HEK293 (cell line): ENCODE measurements at regions not wholly inside any gene's neighbourhood (a gene's known extent, or its start where the extent isn't known, plus 50 kb on each side); places are given as distances from the start of the nearest gene placed in this dataset.

Experiments
- CTCF ChIA-PET: fragments of 350-600 bp; formaldehyde crosslinking; extraction: SDS; loops from one replicate; lab custom pipeline; 2021; ENCODE audit warnings: antibody characterized with exemption; lab: Yijun Ruan, JAX
- POLR2A ChIA-PET: fragments of 300-600 bp; formaldehyde crosslinking; extraction: SDS; loops from one replicate; lab custom pipeline; 2020; ENCODE audit warnings: antibody characterized with exemption, inconsistent platforms; lab: Yijun Ruan, JAX
- H3K27ac ChIP-seq: fragments of 200-500 bp; sonication (Bioruptor generic); 2 replicates; pipeline ENCODE4 v1.5.1; 2014; ENCODE audit warnings: low read depth, low read length, control low read depth, inconsistent platforms; ENCODE audit errors: extremely low read depth
- H3K36me3 ChIP-seq, 2 experiments: fragments of 200-500 bp in 1 of 2; sonication (Bioruptor generic) in 1 of 2; 1 replicate in 1 of 2; 2 replicates in 1 of 2; pipeline ENCODE4 v1.5.1; 2014 to 2017; ENCODE audit warnings: inconsistent platforms in 2 of 2, low read length in 2 of 2; ENCODE audit not compliant: control insufficient read depth in 2 of 2, insufficient read depth in 1 of 2
- H3K4me1 ChIP-seq: fragments of 200-500 bp; sonication (Bioruptor generic); 2 replicates; pipeline ENCODE4 v1.5.1; 2014; ENCODE audit warnings: mild to moderate bottlenecking, low read length, inconsistent platforms; ENCODE audit not compliant: control insufficient read depth, insufficient read depth
- H3K4me3 ChIP-seq: 2 replicates; pipeline ENCODE4 v1.5.1; 2011; ENCODE audit warnings: low read depth, mild to moderate bottlenecking, control low read depth, low read length, moderate library complexity
- H3K9me3 ChIP-seq: fragments of 200-500 bp; sonication (Bioruptor generic); 2 replicates; pipeline ENCODE4 v1.5.1; 2014; ENCODE audit warnings: low read depth, low read length, inconsistent platforms; ENCODE audit not compliant: control insufficient read depth, insufficient read depth
- EGR2 ChIP-seq: fragments of 450-650 bp; formaldehyde crosslinking; IDR thresholded peaks from 2 replicates; pipeline ENCODE4 v1.5.1; 2016; ENCODE audit warnings: low read depth, missing biosample characterization, missing genetic modification characterization
- HOXC10 ChIP-seq: sonication (generic); formaldehyde crosslinking; IDR thresholded peaks from 2 replicates; pipeline ENCODE4 v1.8.1; 2023; ENCODE audit warnings: mild to moderate bottlenecking, missing genetic modification reagents
- OVOL3 ChIP-seq: fragments of 450-650 bp; formaldehyde crosslinking; IDR thresholded peaks from 2 replicates; pipeline ENCODE4 v1.5.1; 2016; ENCODE audit warnings: missing biosample characterization, missing genetic modification characterization
- SETDB1 ChIP-seq: IDR thresholded peaks from one replicate; pipeline ENCODE4 v1.6.1; 2017; ENCODE audit warnings: mild to moderate bottlenecking, low read length, moderate library complexity, mixed read lengths; ENCODE audit not compliant: insufficient read length
- SP2 ChIP-seq: fragments of 450-650 bp; formaldehyde crosslinking; IDR thresholded peaks from 2 replicates; pipeline ENCODE4 v1.5.1; 2016; ENCODE audit warnings: missing biosample characterization, missing genetic modification characterization
- YY1 ChIP-seq: fragments of 450-650 bp; formaldehyde crosslinking; IDR thresholded peaks from 2 replicates; pipeline ENCODE4 v1.5.1; 2018; ENCODE audit warnings: missing biosample characterization, missing genetic modification characterization
- ZNF311 ChIP-seq: fragments of 450-650 bp; formaldehyde crosslinking; IDR thresholded peaks from 2 replicates; pipeline ENCODE4 v1.5.1; 2017; ENCODE audit warnings: missing biosample characterization, missing genetic modification characterization, borderline replicate concordance
- ZNF335 ChIP-seq: fragments of 450-650 bp; formaldehyde crosslinking; conservative IDR thresholded peaks from 2 replicates; pipeline ENCODE4 v1.5.1; 2016; ENCODE audit warnings: missing biosample characterization, missing genetic modification characterization
- ZNF416 ChIP-seq: fragments of 450-650 bp; formaldehyde crosslinking; IDR thresholded peaks from 2 replicates; pipeline ENCODE4 v1.5.1; 2016; ENCODE audit warnings: missing biosample characterization, missing genetic modification characterization
- ZNF530 ChIP-seq: fragments of 450-650 bp; formaldehyde crosslinking; IDR thresholded peaks from 2 replicates; pipeline ENCODE4 v1.5.1; 2016; ENCODE audit warnings: low read depth, missing biosample characterization, missing genetic modification characterization
- ZNF561 ChIP-seq: fragments of 450-650 bp; IDR thresholded peaks from 2 replicates; pipeline ENCODE4 v1.5.1; 2018; ENCODE audit warnings: missing biosample characterization, missing genetic modification characterization, borderline replicate concordance
- ZNF658 ChIP-seq: fragments of 450-650 bp; formaldehyde crosslinking; IDR thresholded peaks from 2 replicates; pipeline ENCODE4; 2016; ENCODE audit warnings: missing biosample characterization, missing genetic modification characterization
- ZNF670 ChIP-seq: fragments of 450-650 bp; formaldehyde crosslinking; IDR thresholded peaks from 2 replicates; pipeline ENCODE4 v1.5.1; 2016; ENCODE audit warnings: missing biosample characterization, missing genetic modification characterization, low read depth
- ZNF747 ChIP-seq: fragments of 450-650 bp; formaldehyde crosslinking; IDR thresholded peaks from 2 replicates; pipeline ENCODE4 v1.5.1; 2016; ENCODE audit warnings: missing biosample characterization, missing genetic modification characterization
- ZNF76 ChIP-seq: fragments of 450-650 bp; formaldehyde crosslinking; IDR thresholded peaks from 2 replicates; pipeline ENCODE4; 2016; ENCODE audit warnings: low read depth, missing biosample characterization, missing genetic modification characterization, borderline replicate concordance
- TF ChIP-seq, protein P1 (sequence below): fragments of 450-650 bp; formaldehyde crosslinking; IDR thresholded peaks from 2 replicates; pipeline ENCODE4 v1.5.1; 2017; ENCODE audit warnings: missing biosample characterization, missing genetic modification characterization
- TF ChIP-seq, protein P2 (sequence below): fragments of 450-650 bp; formaldehyde crosslinking; IDR thresholded peaks from 2 replicates; pipeline ENCODE4 v1.5.1; 2016; ENCODE audit warnings: missing biosample characterization, missing genetic modification characterization
- TF ChIP-seq, protein P3 (sequence below): fragments of 450-650 bp; formaldehyde crosslinking; IDR thresholded peaks from 2 replicates; pipeline ENCODE4 v1.5.1; 2016; ENCODE audit warnings: missing biosample characterization, missing genetic modification characterization
- TF ChIP-seq, protein P4 (sequence below): fragments of 450-650 bp; formaldehyde crosslinking; IDR thresholded peaks from 2 replicates; pipeline ENCODE4 v1.5.1; 2016; ENCODE audit warnings: missing biosample characterization, missing genetic modification characterization, borderline replicate concordance

DNA sequence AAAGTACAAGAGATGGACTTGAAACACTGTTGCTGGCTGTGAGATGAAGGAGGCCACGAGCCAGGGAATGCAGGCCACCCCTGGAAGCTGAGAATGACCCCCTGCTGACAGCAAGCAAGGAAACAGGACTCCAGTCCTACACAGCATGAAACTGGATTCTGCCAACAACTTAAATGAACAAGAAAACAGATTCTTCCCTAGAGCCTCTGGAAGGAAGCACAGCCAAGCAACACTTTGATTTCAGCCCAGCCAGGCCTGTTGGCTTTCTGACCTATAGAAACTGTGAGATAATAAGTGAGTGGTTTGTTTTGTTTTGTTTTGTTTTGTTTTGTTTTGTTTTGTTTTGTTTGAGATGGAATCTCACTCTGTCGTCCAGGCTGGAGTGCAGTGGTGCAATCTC, 105.3 kb upstream of the CACNA1A start:
- no peak overlapping the region for H3K27ac ChIP-seq
- H3K36me3 ChIP-seq: no peaks in the 10 kb centered on the region
- H3K4me3 ChIP-seq: no peak overlapping the region
- CTCF ChIA-PET: interaction anchor here (1.2 kb wide), 1 partner anchor 110 kb away, joined by 7 read pairs; no protein-coding TSS in a partner anchor
- no peak for TF ChIP-seq ZNF76 (tag by site-specific recombination)
- no peak for TF ChIP-seq ZNF670
- TF ChIP-seq, protein P1, sequence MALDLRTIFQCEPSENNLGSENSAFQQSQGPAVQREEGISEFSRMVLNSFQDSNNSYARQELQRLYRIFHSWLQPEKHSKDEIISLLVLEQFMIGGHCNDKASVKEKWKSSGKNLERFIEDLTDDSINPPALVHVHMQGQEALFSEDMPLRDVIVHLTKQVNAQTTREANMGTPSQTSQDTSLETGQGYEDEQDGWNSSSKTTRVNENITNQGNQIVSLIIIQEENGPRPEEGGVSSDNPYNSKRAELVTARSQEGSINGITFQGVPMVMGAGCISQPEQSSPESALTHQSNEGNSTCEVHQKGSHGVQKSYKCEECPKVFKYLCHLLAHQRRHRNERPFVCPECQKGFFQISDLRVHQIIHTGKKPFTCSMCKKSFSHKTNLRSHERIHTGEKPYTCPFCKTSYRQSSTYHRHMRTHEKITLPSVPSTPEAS (tag by site-specific recombination): no peak
- TF ChIP-seq ZNF335 (tag by site-specific recombination): no peak
- TF ChIP-seq, protein P2, sequence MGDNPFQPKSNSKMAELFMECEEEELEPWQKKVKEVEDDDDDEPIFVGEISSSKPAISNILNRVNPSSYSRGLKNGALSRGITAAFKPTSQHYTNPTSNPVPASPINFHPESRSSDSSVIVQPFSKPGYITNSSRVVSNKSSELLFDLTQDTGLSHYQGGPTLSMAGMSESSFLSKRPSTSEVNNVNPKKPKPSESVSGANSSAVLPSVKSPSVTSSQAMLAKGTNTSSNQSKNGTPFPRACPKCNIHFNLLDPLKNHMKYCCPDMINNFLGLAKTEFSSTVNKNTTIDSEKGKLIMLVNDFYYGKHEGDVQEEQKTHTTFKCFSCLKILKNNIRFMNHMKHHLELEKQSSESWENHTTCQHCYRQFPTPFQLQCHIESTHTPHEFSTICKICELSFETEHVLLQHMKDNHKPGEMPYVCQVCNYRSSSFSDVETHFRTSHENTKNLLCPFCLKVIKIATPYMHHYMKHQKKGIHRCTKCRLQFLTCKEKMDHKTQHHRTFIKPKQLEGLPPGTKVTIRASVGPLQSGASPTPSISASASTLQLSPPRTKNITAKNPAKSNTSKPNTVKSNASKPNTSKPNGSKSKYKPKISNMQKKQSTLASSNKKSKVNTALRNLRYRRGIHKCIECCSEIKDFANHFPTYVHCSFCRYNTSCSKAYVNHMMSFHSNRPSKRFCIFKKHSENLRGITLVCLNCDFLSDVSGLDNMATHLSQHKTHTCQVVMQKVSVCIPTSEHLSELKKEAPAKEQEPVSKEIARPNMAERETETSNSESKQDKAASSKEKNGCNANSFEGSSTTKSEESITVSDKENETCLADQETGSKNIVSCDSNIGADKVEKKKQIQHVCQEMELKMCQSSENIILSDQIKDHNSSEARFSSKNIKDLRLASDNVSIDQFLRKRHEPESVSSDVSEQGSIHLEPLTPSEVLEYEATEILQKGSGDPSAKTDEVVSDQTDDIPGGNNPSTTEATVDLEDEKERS (tag by site-specific recombination): no peak
- TF ChIP-seq ZNF416 (tag by site-specific recombination): no peak
- no peak for TF ChIP-seq SP2 (tag by site-specific recombination)
- TF ChIP-seq HOXC10 (CRISPR knock-in tag): no peak
- no peak for TF ChIP-seq ZNF747 (tag by site-specific recombination)
- TF ChIP-seq ZNF311: no peak
- no peak for TF ChIP-seq YY1 (tag by site-specific recombination)
- TF ChIP-seq ZNF530 (tag by site-specific recombination): no peak
- TF ChIP-seq, protein P3, sequence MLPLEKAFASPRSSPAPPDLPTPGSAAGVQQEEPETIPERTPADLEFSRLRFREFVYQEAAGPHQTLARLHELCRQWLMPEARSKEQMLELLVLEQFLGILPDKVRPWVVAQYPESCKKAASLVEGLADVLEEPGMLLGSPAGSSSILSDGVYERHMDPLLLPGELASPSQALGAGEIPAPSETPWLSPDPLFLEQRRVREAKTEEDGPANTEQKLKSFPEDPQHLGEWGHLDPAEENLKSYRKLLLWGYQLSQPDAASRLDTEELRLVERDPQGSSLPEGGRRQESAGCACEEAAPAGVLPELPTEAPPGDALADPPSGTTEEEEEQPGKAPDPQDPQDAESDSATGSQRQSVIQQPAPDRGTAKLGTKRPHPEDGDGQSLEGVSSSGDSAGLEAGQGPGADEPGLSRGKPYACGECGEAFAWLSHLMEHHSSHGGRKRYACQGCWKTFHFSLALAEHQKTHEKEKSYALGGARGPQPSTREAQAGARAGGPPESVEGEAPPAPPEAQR (tag by site-specific recombination): no peak
- TF ChIP-seq EGR2: no peak
- no peak for TF ChIP-seq OVOL3 (tag by site-specific recombination)
- TF ChIP-seq, protein P4, sequence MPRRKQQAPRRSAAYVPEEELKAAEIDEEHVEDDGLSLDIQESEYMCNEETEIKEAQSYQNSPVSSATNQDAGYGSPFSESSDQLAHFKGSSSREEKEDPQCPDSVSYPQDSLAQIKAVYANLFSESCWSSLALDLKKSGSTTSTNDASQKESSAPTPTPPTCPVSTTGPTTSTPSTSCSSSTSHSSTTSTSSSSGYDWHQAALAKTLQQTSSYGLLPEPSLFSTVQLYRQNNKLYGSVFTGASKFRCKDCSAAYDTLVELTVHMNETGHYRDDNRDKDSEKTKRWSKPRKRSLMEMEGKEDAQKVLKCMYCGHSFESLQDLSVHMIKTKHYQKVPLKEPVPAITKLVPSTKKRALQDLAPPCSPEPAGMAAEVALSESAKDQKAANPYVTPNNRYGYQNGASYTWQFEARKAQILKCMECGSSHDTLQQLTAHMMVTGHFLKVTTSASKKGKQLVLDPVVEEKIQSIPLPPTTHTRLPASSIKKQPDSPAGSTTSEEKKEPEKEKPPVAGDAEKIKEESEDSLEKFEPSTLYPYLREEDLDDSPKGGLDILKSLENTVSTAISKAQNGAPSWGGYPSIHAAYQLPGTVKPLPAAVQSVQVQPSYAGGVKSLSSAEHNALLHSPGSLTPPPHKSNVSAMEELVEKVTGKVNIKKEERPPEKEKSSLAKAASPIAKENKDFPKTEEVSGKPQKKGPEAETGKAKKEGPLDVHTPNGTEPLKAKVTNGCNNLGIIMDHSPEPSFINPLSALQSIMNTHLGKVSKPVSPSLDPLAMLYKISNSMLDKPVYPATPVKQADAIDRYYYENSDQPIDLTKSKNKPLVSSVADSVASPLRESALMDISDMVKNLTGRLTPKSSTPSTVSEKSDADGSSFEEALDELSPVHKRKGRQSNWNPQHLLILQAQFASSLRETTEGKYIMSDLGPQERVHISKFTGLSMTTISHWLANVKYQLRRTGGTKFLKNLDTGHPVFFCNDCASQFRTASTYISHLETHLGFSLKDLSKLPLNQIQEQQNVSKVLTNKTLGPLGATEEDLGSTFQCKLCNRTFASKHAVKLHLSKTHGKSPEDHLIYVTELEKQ: no peak
- TF ChIP-seq SETDB1: no peak
- TF ChIP-seq ZNF561 (tag by site-specific recombination): no peak
- TF ChIP-seq ZNF658 (tag by site-specific recombination): no peak
- H3K9me3 ChIP-seq: no peaks in the 10 kb centered on the region
- POLR2A ChIA-PET: no interaction called here
- H3K4me1 ChIP-seq: no peaks in the 10 kb centered on the region
